ENCODE measurements at regions not wholly inside any gene's neighbourhood (a gene's known extent, or its start where the extent isn't known, plus 50 kb on each side); places are given as distances from the start of the nearest gene placed in this dataset.

- no peak for DNase-seq
These were observed 478.6 kb downstream of the LIG4 start for GRCh38 chr13:107736731-107737130.

- DNase-seq: no peak
These were observed 479.2 kb downstream of the LIG4 start for GRCh38 chr13:107736170-107736569.

GRCh38 chr13:107734891-107735625 lies 480.3 kb downstream of the LIG4 start:
- DNase-seq: peak; percentile 36

GRCh38 chr13:107733276-107733675 lies 482.1 kb downstream of the LIG4 start:
- DNase-seq: no peak

- DNase-seq: no peak
These were observed 484.5 kb downstream of the LIG4 start for GRCh38 chr13:107730813-107731212.

GRCh38 chr13:107721125-107721869 lies 494.0 kb downstream of the LIG4 start:
- DNase-seq: no peak

- no peak for DNase-seq
These were observed 498.6 kb downstream of the LIG4 start for GRCh38 chr13:107716741-107717140.

- no peak for DNase-seq
These were observed 499.1 kb downstream of the LIG4 start for GRCh38 chr13:107716241-107716640.

GRCh38 chr13:107715496-107715895 lies 499.8 kb downstream of the LIG4 start:
- DNase-seq: no peak

- DNase-seq: no peak
These were observed 502.0 kb downstream of the LIG4 start for GRCh38 chr13:107713314-107713713.

- DNase-seq: no peak
These were observed 503.0 kb downstream of the LIG4 start for GRCh38 chr13:107712145-107712860.

- DNase-seq: no peak
These were observed 525.2 kb downstream of the LIG4 start for GRCh38 chr13:107690181-107690580.

GRCh38 chr13:107685876-107686275 lies 529.5 kb downstream of the LIG4 start:
- DNase-seq: no peak

- DNase-seq: no peak
These were observed 533.7 kb downstream of the LIG4 start for GRCh38 chr13:107681600-107681999.

- DNase-seq: no peak
These were observed 535.2 kb downstream of the LIG4 start for GRCh38 chr13:107680115-107680514.

GRCh38 chr13:107678075-107678689 lies 537.2 kb downstream of the LIG4 start:
- no peak for DNase-seq

GRCh38 chr13:107675847-107676550 lies 539.3 kb downstream of the LIG4 start:
- no peak for DNase-seq

- DNase-seq: no peak
These were observed 545.8 kb downstream of the LIG4 start for GRCh38 chr13:107669391-107669993.

GRCh38 chr13:107665926-107666458 lies 549.3 kb downstream of the LIG4 start:
- DNase-seq: no peak

- DNase-seq: no peak
These were observed 565.1 kb downstream of the LIG4 start for GRCh38 chr13:107650081-107650701.

- DNase-seq: no peak
These were observed 566.3 kb downstream of the LIG4 start for GRCh38 chr13:107649079-107649478.

All from DMS79 (cell line).